OCI-LY1 (cell line): ENCODE measurements at regions not wholly inside any gene's neighbourhood (a gene's known extent, or its start where the extent isn't known, plus 50 kb on each side); places are given as distances from the start of the nearest gene placed in this dataset.

Experiments used
- CTCF ChIP-seq: fragments of 200-600 bp; sonication (generic), shearing (Covaris generic); IDR thresholded peaks from 2 replicates; pipeline ENCODE4 v1.5.1; 2017; ENCODE audit warnings: mild to moderate bottlenecking, antibody characterized with exemption, low read length, moderate library complexity, mixed read lengths
- EZH2 ChIP-seq: fragments of 200-600 bp; sonication (generic), shearing (Covaris generic); IDR thresholded peaks from 2 replicates; pipeline ENCODE4 v1.8.0; 2017; ENCODE audit warnings: borderline replicate concordance, mixed run types, mild to moderate bottlenecking, antibody characterized with exemption, low read length, moderate library complexity, mixed read lengths

DNA sequence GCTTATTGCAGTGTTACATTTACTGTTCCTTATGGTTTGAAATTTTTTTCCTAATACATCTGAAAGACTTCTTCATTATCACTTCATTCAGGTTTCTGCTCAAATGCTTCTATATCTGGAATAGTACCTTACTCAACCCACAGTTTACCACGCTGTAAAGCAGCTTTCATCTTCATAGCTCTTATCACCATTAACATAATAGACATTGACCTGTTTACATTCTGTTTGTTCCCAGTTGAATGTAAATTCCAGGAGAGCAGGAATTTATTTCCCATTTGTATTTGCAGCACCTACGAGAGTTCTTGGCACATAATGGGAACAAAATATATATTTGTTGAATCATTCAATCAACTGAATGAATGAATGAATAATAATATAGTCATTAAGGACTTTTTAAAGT lies 844.6 kb upstream of the ROBO1 start:
- TF ChIP-seq CTCF (no peak), EZH2 (no peak)
